ENCODE measurements at regions not wholly inside any gene's neighbourhood (a gene's known extent, or its start where the extent isn't known, plus 50 kb on each side); places are given as distances from the start of the nearest gene placed in this dataset.
"Not testable (repeated sequence)": the region's sequence is repeated elsewhere in the genome, so short reads cannot be mapped to it uniquely, and the experiment has no call there.

GRCh38 chr16:27650073-27650701 lies 100.2 kb downstream of the KATNIP start:
- H3K27me3 ChIP-seq = no peaks in the 10 kb centered on the region
- H3K79me2 ChIP-seq = no peaks in the 10 kb centered on the region
- H3K4me1 ChIP-seq (ENCODE audit: insufficient read depth) = no peaks in the 10 kb centered on the region
- no peak overlapping the region for H2AFZ ChIP-seq
- no peak overlapping the region for H3K27ac ChIP-seq
- no peaks in the 10 kb centered on the region for H3K36me3 ChIP-seq (replicated peaks; ENCODE audit: insufficient read depth, low read depth)
- no peaks in the 10 kb centered on the region for H3K9me2 ChIP-seq (replicated peaks; ENCODE audit: insufficient read depth)
- peak; percentile 41 for DNase-seq (ENCODE audit: low spot score)
- 49% methylated on average over 11 of the region's 11 CpGs for WGBS (ENCODE audit: low lambda C conversion rate, missing lambda C conversion rate)
- H3K4me2 ChIP-seq = no peak overlapping the region
- no peak overlapping the region for H3K4me3 ChIP-seq
- TF ChIP-seq EZH2phosphoT487 (IDR thresholded peaks at IDR 0.05; ENCODE audit: low read depth, severe bottlenecking, unreplicated experiment) = no peak
- TF ChIP-seq EZH2 (IDR thresholded peaks at IDR 0.05; ENCODE audit: borderline replicate concordance) = no peak
- no peaks in the 10 kb centered on the region for H3K9me3 ChIP-seq (ENCODE audit: low read depth)
- H4K20me1 ChIP-seq (ENCODE audit: insufficient read depth, poor library complexity, severe bottlenecking) = no peaks in the 10 kb centered on the region

- Histone ChIP-seq H3K4me2 (no peak overlapping the region), H3K4me1 (ENCODE audit: insufficient read depth) (no peaks in the 10 kb centered on the region), H3K9me3 (ENCODE audit: low read depth) (no peaks in the 10 kb centered on the region), H2AFZ (no peak overlapping the region), H3K4me3 (no peak overlapping the region), H3K27ac (no peak overlapping the region), H3K36me3 (replicated peaks; ENCODE audit: insufficient read depth, low read depth) (no peaks in the 10 kb centered on the region), H3K9me2 (replicated peaks; ENCODE audit: insufficient read depth) (no peaks in the 10 kb centered on the region), H3K79me2 (no peaks in the 10 kb centered on the region), H4K20me1 (ENCODE audit: insufficient read depth, poor library complexity, severe bottlenecking) (no peaks in the 10 kb centered on the region), H3K27me3 (no peaks in the 10 kb centered on the region)
- TF ChIP-seq CTCF (IDR thresholded peaks at IDR 0.05; ENCODE audit: poor library complexity) (no peak), EZH2 (IDR thresholded peaks at IDR 0.05; ENCODE audit: borderline replicate concordance) (no peak), EZH2phosphoT487 (IDR thresholded peaks at IDR 0.05; ENCODE audit: low read depth, severe bottlenecking, unreplicated experiment) (no peak)
- WGBS (ENCODE audit: low lambda C conversion rate, missing lambda C conversion rate) = 76% methylated on average over 6 of the region's 6 CpGs
- DNase-seq (ENCODE audit: low spot score) = no peak
Observed at GRCh38 chr16:27651301-27651700, 101.4 kb downstream of the KATNIP start.

- H3K9me2 ChIP-seq (replicated peaks; ENCODE audit: insufficient read depth) = no peaks in the 10 kb centered on the region
- no peaks in the 10 kb centered on the region for H3K36me3 ChIP-seq (replicated peaks; ENCODE audit: insufficient read depth, low read depth)
- DNase-seq (ENCODE audit: low spot score) = no peak
- no peaks in the 10 kb centered on the region for H4K20me1 ChIP-seq (ENCODE audit: insufficient read depth, poor library complexity, severe bottlenecking)
- H3K27ac ChIP-seq = no peak overlapping the region
- WGBS (ENCODE audit: low lambda C conversion rate, missing lambda C conversion rate) = 95% methylated on average over 6 of the region's 6 CpGs
- no peak overlapping the region for H3K4me3 ChIP-seq
- no peaks in the 10 kb centered on the region for H3K9me3 ChIP-seq (ENCODE audit: low read depth)
- H3K4me2 ChIP-seq = no peak overlapping the region
- TF ChIP-seq CTCF (IDR thresholded peaks at IDR 0.05; ENCODE audit: poor library complexity) (no peak), EZH2phosphoT487 (IDR thresholded peaks at IDR 0.05; ENCODE audit: low read depth, severe bottlenecking, unreplicated experiment) (no peak), EZH2 (IDR thresholded peaks at IDR 0.05; ENCODE audit: borderline replicate concordance) (no peak)
- no peaks in the 10 kb centered on the region for H3K27me3 ChIP-seq
- no peak overlapping the region for H2AFZ ChIP-seq
- H3K79me2 ChIP-seq = no peaks in the 10 kb centered on the region
- H3K4me1 ChIP-seq (ENCODE audit: insufficient read depth) = no peaks in the 10 kb centered on the region
Observed at GRCh38 chr16:27657811-27658210, 107.9 kb downstream of the KATNIP start.

GRCh38 chr16:27660507-27660906 lies 110.6 kb downstream of the KATNIP start:
- no peaks in the 10 kb centered on the region for H4K20me1 ChIP-seq (ENCODE audit: insufficient read depth, poor library complexity, severe bottlenecking)
- no peaks in the 10 kb centered on the region for H3K27me3 ChIP-seq
- no peaks in the 10 kb centered on the region for H3K4me1 ChIP-seq (ENCODE audit: insufficient read depth)
- no peak overlapping the region for H3K4me3 ChIP-seq
- TF ChIP-seq CTCF (IDR thresholded peaks at IDR 0.05; ENCODE audit: poor library complexity) (no peak), EZH2 (IDR thresholded peaks at IDR 0.05; ENCODE audit: borderline replicate concordance) (no peak), EZH2phosphoT487 (IDR thresholded peaks at IDR 0.05; ENCODE audit: low read depth, severe bottlenecking, unreplicated experiment) (no peak)
- DNase-seq (ENCODE audit: low spot score) = no peak
- H2AFZ ChIP-seq = no peak overlapping the region
- H3K36me3 ChIP-seq (replicated peaks; ENCODE audit: insufficient read depth, low read depth) = no peaks in the 10 kb centered on the region
- no peaks in the 10 kb centered on the region for H3K9me2 ChIP-seq (replicated peaks; ENCODE audit: insufficient read depth)
- no peaks in the 10 kb centered on the region for H3K9me3 ChIP-seq (ENCODE audit: low read depth)
- H3K4me2 ChIP-seq = no peak overlapping the region
- no peak overlapping the region for H3K27ac ChIP-seq
- H3K79me2 ChIP-seq = no peaks in the 10 kb centered on the region
- 93% methylated on average over 4 of the region's 4 CpGs for WGBS (ENCODE audit: low lambda C conversion rate, missing lambda C conversion rate)

GRCh38 chr16:27663235-27663634 lies 113.3 kb downstream of the KATNIP start:
- H3K27me3 ChIP-seq; H3K27ac ChIP-seq; H4K20me1 ChIP-seq (ENCODE audit: insufficient read depth, poor library complexity, severe bottlenecking); H3K79me2 ChIP-seq; H2AFZ ChIP-seq; H3K9me3 ChIP-seq (ENCODE audit: low read depth); H3K4me3 ChIP-seq; DNase-seq (ENCODE audit: low spot score); H3K9me2 ChIP-seq (replicated peaks; ENCODE audit: insufficient read depth); H3K4me1 ChIP-seq (ENCODE audit: insufficient read depth); H3K4me2 ChIP-seq; H3K36me3 ChIP-seq (replicated peaks; ENCODE audit: insufficient read depth, low read depth): not testable (repeated sequence)
- 98% methylated on average over 7 of the region's 7 CpGs for WGBS (ENCODE audit: low lambda C conversion rate, missing lambda C conversion rate)
